ENCODE measurements at regions not wholly inside any gene's neighbourhood (a gene's known extent, or its start where the extent isn't known, plus 50 kb on each side); places are given as distances from the start of the nearest gene placed in this dataset.

DNA sequence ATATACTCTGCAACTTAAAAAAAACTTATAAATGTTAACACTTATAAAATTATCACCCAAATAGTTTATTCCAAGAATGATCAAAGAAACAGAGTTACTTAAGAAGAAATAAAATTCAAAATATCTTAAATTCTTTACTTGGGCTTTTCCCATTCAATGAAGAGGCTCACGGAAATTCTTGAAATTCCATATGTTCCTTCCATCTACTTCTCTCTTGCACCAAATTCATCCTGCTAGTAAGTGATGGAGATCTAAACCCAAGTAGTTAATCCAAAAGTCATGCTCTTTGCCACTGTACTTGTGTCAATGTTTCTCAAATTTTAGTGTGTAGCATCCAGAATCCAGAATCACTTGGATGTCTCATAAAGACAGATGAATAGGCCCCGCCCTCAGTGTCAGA is 465.9 kb downstream of the TXNL1 start:
- TF ChIP-seq, protein P1, sequence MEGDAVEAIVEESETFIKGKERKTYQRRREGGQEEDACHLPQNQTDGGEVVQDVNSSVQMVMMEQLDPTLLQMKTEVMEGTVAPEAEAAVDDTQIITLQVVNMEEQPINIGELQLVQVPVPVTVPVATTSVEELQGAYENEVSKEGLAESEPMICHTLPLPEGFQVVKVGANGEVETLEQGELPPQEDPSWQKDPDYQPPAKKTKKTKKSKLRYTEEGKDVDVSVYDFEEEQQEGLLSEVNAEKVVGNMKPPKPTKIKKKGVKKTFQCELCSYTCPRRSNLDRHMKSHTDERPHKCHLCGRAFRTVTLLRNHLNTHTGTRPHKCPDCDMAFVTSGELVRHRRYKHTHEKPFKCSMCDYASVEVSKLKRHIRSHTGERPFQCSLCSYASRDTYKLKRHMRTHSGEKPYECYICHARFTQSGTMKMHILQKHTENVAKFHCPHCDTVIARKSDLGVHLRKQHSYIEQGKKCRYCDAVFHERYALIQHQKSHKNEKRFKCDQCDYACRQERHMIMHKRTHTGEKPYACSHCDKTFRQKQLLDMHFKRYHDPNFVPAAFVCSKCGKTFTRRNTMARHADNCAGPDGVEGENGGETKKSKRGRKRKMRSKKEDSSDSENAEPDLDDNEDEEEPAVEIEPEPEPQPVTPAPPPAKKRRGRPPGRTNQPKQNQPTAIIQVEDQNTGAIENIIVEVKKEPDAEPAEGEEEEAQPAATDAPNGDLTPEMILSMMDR (IDR thresholded peaks at IDR 0.05): no peak
- TF ChIP-seq EZH2 (IDR thresholded peaks at IDR 0.05): no peak
- TF ChIP-seq EZH2phosphoT487 (IDR thresholded peaks at IDR 0.05): no peak
